GM20000 (cell line): ENCODE measurements at regions not wholly inside any gene's neighbourhood (a gene's known extent, or its start where the extent isn't known, plus 50 kb on each side); places are given as distances from the start of the nearest gene placed in this dataset.

ENCODE experiments used
- DNase-seq: peaks from one replicate; pipeline ENCODE4 v3.0.0; 2012; ENCODE audit warnings: low spot score
- TF ChIP-seq, protein P1 (sequence below): IDR thresholded peaks from 2 replicates; pipeline ENCODE4 v1.5.1; 2012; ENCODE audit warnings: mild to moderate bottlenecking, control low read depth; ENCODE audit errors: extremely low read depth, missing control alignments

DNA sequence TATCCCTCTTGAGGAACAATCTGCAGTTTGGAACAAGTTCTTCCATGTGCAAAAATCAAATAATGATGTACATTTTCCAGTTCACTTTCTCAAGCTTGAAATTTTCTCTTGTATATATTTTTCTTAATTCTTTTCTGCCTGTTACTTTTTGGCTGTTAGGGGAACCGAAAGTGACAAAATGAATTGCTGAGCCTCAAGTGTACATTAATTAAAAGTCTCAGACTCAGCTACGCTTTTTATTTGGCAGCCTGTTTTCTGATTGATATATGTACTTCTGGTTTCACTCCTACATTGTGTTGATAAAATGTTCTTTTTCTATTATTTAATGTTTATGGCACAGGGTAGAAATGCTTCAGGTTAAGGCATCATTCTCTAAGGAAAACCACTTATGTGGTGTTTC lies 999.5 kb downstream of the PDHA2 start:
- no peak for DNase-seq
- TF ChIP-seq, protein P1, sequence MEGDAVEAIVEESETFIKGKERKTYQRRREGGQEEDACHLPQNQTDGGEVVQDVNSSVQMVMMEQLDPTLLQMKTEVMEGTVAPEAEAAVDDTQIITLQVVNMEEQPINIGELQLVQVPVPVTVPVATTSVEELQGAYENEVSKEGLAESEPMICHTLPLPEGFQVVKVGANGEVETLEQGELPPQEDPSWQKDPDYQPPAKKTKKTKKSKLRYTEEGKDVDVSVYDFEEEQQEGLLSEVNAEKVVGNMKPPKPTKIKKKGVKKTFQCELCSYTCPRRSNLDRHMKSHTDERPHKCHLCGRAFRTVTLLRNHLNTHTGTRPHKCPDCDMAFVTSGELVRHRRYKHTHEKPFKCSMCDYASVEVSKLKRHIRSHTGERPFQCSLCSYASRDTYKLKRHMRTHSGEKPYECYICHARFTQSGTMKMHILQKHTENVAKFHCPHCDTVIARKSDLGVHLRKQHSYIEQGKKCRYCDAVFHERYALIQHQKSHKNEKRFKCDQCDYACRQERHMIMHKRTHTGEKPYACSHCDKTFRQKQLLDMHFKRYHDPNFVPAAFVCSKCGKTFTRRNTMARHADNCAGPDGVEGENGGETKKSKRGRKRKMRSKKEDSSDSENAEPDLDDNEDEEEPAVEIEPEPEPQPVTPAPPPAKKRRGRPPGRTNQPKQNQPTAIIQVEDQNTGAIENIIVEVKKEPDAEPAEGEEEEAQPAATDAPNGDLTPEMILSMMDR: no peak

DNA sequence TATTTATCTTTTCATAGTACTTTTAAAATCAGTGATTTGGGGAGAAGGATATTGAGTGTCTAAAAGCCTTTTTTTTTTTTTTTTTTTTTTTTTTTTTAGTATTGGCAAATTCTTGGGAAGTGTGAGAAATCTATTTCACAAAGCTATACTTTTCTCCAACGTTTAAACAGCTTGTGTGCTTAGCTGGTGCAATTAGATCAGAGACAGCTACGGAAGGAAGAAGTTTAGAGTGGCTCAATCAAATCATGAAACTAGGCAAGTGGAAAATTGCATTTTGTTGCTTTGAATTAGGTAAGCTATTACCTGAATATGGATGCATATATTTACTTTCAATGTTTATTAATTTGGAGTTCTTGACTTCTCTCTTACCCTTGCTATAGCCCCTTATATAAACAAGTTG lies 1001.9 kb downstream of the PDHA2 start:
- TF ChIP-seq, protein P1: no peak
- DNase-seq: no peak

DNA sequence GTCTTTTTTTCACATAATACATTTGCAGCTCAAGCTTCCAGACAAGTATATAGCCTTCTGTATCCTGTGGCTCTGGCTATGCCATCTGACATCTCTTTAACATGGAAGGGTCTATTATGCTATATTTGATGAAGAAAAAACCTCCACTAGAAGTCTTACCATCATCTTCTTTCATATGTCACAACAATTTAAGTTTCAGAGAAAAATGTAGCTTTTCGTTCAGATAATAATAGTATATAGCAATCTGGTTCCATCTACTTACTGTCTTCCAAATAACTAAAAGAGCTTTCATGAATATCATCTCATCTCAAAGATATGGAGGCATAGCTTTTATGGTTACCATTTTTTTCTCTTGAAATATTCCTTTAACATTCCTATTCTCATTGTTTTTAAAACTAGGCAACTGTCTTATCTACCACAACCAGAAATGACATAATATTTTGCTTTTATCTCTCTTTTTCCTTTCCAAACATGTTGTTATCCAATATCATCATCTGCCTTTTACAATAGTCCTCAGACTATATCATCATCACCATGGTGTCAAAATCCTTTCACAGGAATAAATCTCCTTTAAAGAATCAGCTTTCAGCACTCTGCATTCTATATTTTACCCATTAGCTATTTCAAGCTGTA lies 1005.1 kb downstream of the PDHA2 start:
- DNase-seq: no peak
- TF ChIP-seq, protein P1: no peak

DNA sequence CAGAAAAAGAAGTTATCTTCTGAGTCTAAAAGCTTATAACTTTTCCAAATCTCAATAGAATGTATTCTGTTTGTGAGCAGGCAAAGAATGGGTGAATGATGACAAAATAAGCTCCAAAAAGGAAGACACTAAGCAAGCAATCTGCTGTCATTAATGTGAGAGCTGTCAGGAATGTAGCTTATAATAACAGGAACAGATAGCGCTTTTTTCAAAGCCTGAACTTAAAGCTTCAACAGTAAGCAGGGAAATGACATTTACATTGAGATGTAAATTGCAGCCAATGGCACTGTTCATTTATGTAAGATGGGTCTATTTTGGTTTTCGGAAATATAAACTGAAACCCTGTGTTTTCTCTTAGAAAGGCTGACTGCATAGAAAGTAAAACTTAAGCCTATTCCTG lies 1005.9 kb downstream of the PDHA2 start:
- DNase-seq: no peak
- TF ChIP-seq, protein P1: no peak

DNA sequence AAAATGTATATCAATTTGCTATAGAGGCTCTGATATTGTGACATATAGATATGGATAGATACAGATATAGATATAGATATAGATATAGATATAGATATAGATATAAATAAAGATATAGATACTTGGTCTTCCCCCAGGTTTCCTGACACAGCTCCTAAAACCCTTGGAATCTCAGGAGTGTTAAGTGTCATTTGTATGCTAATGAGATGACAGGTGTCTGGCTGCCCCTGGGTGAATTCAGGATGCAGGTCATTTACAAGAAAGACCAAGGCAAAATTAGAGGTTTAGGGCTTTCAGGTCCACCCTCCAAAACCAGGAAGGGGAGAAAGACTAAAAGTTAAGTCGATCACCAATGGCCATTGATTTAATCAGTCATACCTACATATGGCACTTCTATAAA lies 1034.8 kb downstream of the PDHA2 start:
- no peak for DNase-seq

DNA sequence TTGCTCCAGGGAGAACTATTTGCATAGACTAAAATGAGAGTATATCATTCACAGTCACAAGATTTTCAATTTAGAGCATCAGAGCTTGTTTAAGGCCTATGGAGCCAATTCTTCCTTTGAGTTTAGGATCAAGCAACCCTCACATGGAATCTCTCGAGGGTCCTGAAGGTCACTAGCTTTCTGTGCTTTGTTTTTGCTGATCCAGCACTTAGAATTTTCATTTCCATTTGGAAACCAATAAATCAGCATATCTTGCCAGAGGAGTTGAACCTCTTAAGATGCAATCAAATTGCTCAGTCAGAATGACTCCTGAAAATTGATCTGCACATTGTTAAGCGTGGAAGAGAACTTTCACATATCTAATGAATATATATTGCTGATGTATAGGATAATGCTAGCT lies 1039.6 kb downstream of the PDHA2 start:
- DNase-seq: no peak
- TF ChIP-seq, protein P1: no peak

More for the DNA sequence above, 1034.8 kb downstream of the PDHA2 start:
- TF ChIP-seq, protein P1: no peak

DNA sequence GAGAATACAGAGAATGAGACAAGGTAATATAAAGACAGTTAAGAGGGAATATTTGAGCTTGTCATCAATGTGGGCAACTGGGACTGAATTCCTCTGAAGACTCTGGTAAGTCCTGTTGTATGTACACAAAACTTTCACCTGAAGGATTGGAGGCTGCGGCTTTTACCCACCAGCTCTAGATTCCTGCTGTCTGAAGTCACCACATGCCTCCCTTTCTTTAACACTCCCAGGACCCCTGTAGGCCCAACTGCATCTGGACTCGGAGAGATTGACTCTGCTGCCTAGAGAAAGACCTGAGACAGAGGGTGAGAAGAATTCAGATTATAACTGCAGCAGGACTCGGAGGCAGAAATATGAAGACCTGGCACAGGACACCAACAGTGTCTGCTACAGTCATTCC lies 1048.0 kb downstream of the PDHA2 start:
- TF ChIP-seq, protein P1: no peak
- no peak for DNase-seq
